HCT116 (cell line): ENCODE measurements at regions not wholly inside any gene's neighbourhood (a gene's known extent, or its start where the extent isn't known, plus 50 kb on each side); places are given as distances from the start of the nearest gene placed in this dataset.

ENCODE experiments used
- CBX3 ChIP-seq: IDR thresholded peaks from 2 replicates; pipeline ENCODE4 v1.6.1; 2012; ENCODE audit warnings: low read depth
- CEBPB ChIP-seq: IDR thresholded peaks from 2 replicates; pipeline ENCODE4 v1.6.1; 2012; ENCODE audit warnings: low read depth
- EZH2phosphoT487 ChIP-seq: fragments of 200-600 bp; IDR thresholded peaks from 2 replicates; pipeline ENCODE4 v1.6.1; 2018; ENCODE audit warnings: antibody characterized with exemption, borderline replicate concordance
- FOSL1 ChIP-seq: IDR thresholded peaks from 2 replicates; pipeline ENCODE4 v1.6.1; 2012; ENCODE audit warnings: low read depth
- POLR2A ChIP-seq: IDR thresholded peaks from 2 replicates; pipeline ENCODE4 v1.7.0; 2011; ENCODE audit warnings: borderline replicate concordance; ENCODE audit not compliant: insufficient read depth, insufficient read length; ENCODE audit errors: extremely low read depth
- POLR2AphosphoS5 ChIP-seq: IDR thresholded peaks from 2 replicates; pipeline ENCODE4 v1.6.1; 2011; ENCODE audit warnings: mild to moderate bottlenecking, low read depth, low read length, moderate library complexity
- SIN3A ChIP-seq: IDR thresholded peaks from 2 replicates; pipeline ENCODE4 v1.6.1; 2012; ENCODE audit warnings: low read depth
- ZNF274 ChIP-seq: fragments of 200-500 bp; sonication (Bioruptor generic); IDR thresholded peaks from 2 replicates; pipeline ENCODE4 v1.6.1; 2014; ENCODE audit warnings: mild to moderate bottlenecking, low read depth, low read length, inconsistent platforms
- TF ChIP-seq, protein P1 (sequence below), 3 experiments: fragments of 200-600 bp in 1 of 3; sonication (generic) in 1 of 3; IDR thresholded peaks in 2 of 3; conservative IDR thresholded peaks in 1 of 3; 2 replicates each; pipeline ENCODE4 v1.5.1; 2012 to 2017; ENCODE audit warnings: low read depth in 2 of 3, low read length in 2 of 3, antibody characterized with exemption in 1 of 3, borderline replicate concordance in 1 of 3, control low read depth in 1 of 3, mild to moderate bottlenecking in 1 of 3, mixed read lengths in 1 of 3, mixed run types in 1 of 3, moderate library complexity in 1 of 3; ENCODE audit not compliant: insufficient read depth in 1 of 3
- TF ChIP-seq, protein P2 (sequence below): IDR thresholded peaks from 2 replicates; pipeline ENCODE4 v1.6.1; 2012
- TF ChIP-seq, protein P3 (sequence below): IDR thresholded peaks from 2 replicates; pipeline ENCODE4 v1.6.1; 2011; ENCODE audit warnings: mild to moderate bottlenecking, low read length, moderate library complexity; ENCODE audit not compliant: insufficient replicate concordance; ENCODE audit errors: extremely low read depth

DNA sequence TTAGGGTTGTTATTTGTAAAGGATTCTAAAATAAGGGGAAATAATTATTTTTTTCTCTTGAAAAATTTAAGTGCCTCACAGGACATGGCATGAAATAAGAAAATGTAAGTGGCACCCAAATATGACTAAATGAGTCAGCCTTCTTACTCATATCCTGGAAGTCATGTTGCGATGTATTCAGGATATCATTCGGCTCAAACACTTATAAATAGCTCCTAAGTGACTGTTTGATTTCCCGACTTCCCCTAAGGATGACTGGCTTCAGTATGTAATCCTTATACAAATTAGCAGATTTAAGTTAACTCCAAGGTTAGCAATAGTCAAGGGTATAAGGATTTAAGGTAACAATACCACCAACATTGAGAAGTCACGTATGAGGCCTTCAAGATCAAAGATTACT, 57.3 kb upstream of the OSTN start:
- TF ChIP-seq, protein P1, sequence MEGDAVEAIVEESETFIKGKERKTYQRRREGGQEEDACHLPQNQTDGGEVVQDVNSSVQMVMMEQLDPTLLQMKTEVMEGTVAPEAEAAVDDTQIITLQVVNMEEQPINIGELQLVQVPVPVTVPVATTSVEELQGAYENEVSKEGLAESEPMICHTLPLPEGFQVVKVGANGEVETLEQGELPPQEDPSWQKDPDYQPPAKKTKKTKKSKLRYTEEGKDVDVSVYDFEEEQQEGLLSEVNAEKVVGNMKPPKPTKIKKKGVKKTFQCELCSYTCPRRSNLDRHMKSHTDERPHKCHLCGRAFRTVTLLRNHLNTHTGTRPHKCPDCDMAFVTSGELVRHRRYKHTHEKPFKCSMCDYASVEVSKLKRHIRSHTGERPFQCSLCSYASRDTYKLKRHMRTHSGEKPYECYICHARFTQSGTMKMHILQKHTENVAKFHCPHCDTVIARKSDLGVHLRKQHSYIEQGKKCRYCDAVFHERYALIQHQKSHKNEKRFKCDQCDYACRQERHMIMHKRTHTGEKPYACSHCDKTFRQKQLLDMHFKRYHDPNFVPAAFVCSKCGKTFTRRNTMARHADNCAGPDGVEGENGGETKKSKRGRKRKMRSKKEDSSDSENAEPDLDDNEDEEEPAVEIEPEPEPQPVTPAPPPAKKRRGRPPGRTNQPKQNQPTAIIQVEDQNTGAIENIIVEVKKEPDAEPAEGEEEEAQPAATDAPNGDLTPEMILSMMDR (IDR thresholded peaks at IDR 0.05 in 2 of 3, conservative IDR thresholded peaks at IDR 0.05 in 1 of 3; ENCODE audit: borderline replicate concordance in 1 of 3, insufficient read depth in 1 of 3, low read depth in 2 of 3, low read length in 2 of 3), result no peak
- TF ChIP-seq EZH2phosphoT487, result no peak
- TF ChIP-seq POLR2AphosphoS5, result no peak; the same call in 1 of the 2 replicates
- TF ChIP-seq, protein P2, sequence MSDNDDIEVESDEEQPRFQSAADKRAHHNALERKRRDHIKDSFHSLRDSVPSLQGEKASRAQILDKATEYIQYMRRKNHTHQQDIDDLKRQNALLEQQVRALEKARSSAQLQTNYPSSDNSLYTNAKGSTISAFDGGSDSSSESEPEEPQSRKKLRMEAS, result no peak
- no peak for TF ChIP-seq POLR2A
- peak; percentile 97 for TF ChIP-seq FOSL1
- no peak for TF ChIP-seq ZNF274
- no peak for TF ChIP-seq SIN3A
- TF ChIP-seq, protein P3, sequence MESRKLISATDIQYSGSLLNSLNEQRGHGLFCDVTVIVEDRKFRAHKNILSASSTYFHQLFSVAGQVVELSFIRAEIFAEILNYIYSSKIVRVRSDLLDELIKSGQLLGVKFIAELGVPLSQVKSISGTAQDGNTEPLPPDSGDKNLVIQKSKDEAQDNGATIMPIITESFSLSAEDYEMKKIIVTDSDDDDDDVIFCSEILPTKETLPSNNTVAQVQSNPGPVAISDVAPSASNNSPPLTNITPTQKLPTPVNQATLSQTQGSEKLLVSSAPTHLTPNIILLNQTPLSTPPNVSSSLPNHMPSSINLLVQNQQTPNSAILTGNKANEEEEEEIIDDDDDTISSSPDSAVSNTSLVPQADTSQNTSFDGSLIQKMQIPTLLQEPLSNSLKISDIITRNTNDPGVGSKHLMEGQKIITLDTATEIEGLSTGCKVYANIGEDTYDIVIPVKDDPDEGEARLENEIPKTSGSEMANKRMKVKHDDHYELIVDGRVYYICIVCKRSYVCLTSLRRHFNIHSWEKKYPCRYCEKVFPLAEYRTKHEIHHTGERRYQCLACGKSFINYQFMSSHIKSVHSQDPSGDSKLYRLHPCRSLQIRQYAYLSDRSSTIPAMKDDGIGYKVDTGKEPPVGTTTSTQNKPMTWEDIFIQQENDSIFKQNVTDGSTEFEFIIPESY, result no peak
- TF ChIP-seq CEBPB, result peak; percentile 73
- TF ChIP-seq CBX3, result peak; percentile 87
